ENCODE measurements at regions not wholly inside any gene's neighbourhood (a gene's known extent, or its start where the extent isn't known, plus 50 kb on each side); places are given as distances from the start of the nearest gene placed in this dataset.

- H3K36me3 Mint-ChIP-seq (ENCODE audit: insufficient read depth, unreplicated experiment): peaks cover 5% of the 10 kb centered on the region
- BruUV-seq (replicated peaks): no TSS peak
- POLR2A ChIA-PET: no interaction called here
- intact Hi-C loops (cut with micrococcal nuclease): loop anchor here (10.0 kb wide), 1 partner anchor 1005 kb away; no protein-coding TSS in a partner anchor
- H3K4me3 Mint-ChIP-seq (ENCODE audit: unreplicated experiment): no peak overlapping the region
- no peaks in the 10 kb centered on the region for H3K9me3 Mint-ChIP-seq (ENCODE audit: unreplicated experiment)
- no peak for DNase-seq (ENCODE audit: unreplicated experiment)
- H3K27ac Mint-ChIP-seq (ENCODE audit: low read depth, unreplicated experiment): no peak overlapping the region
- H3K4me1 Mint-ChIP-seq (ENCODE audit: insufficient read depth, unreplicated experiment): no peaks in the 10 kb centered on the region
- no peak for TF ChIP-seq CTCF (IDR thresholded peaks at IDR 0.05; ENCODE audit: unreplicated experiment)
- no peaks in the 10 kb centered on the region for H3K27me3 Mint-ChIP-seq (ENCODE audit: insufficient read depth, unreplicated experiment)
- CTCF ChIA-PET: no interaction called here
Measured at GRCh38 chr12:30519535-30519934, 176.1 kb downstream of the IPO8 start.

GRCh38 chr12:30517320-30517719 lies 178.3 kb downstream of the IPO8 start:
- H3K27ac Mint-ChIP-seq (ENCODE audit: low read depth, unreplicated experiment): no peak overlapping the region
- no TSS peak for BruUV-seq (replicated peaks)
- H3K9me3 Mint-ChIP-seq (ENCODE audit: unreplicated experiment): no peaks in the 10 kb centered on the region
- no peaks in the 10 kb centered on the region for H3K4me1 Mint-ChIP-seq (ENCODE audit: insufficient read depth, unreplicated experiment)
- no peak for TF ChIP-seq CTCF (IDR thresholded peaks at IDR 0.05; ENCODE audit: unreplicated experiment)
- ChIA-PET CTCF (no interaction called here), POLR2A (no interaction called here)
- intact Hi-C loops (cut with micrococcal nuclease): loop anchor here (10.0 kb wide), 1 partner anchor 1003 kb away; no protein-coding TSS in a partner anchor
- no peak for DNase-seq (ENCODE audit: unreplicated experiment)
- H3K27me3 Mint-ChIP-seq (ENCODE audit: insufficient read depth, unreplicated experiment): no peaks in the 10 kb centered on the region
- no peak overlapping the region for H3K4me3 Mint-ChIP-seq (ENCODE audit: unreplicated experiment)
- peaks cover 5% of the 10 kb centered on the region for H3K36me3 Mint-ChIP-seq (ENCODE audit: insufficient read depth, unreplicated experiment)

- Mint-ChIP-seq H3K27ac (ENCODE audit: low read depth, unreplicated experiment) (no peak overlapping the region), H3K4me3 (ENCODE audit: unreplicated experiment) (no peak overlapping the region), H3K9me3 (ENCODE audit: unreplicated experiment) (no peaks in the 10 kb centered on the region), H3K4me1 (ENCODE audit: insufficient read depth, unreplicated experiment) (no peaks in the 10 kb centered on the region), H3K27me3 (ENCODE audit: insufficient read depth, unreplicated experiment) (no peaks in the 10 kb centered on the region), H3K36me3 (ENCODE audit: insufficient read depth, unreplicated experiment) (peaks cover 5% of the 10 kb centered on the region)
- BruUV-seq (replicated peaks): no TSS peak
- intact Hi-C loops (cut with micrococcal nuclease): loop anchor here (1.0 to 10.0 kb wide), 2 partner anchors 292 to 1001 kb away; no protein-coding TSS in a partner anchor
- ChIA-PET CTCF (interaction anchor here (0.6 to 0.7 kb wide), 3 partner anchors 239 to 995 kb away, joined by 3 read pairs; no protein-coding TSS in a partner anchor), POLR2A (no interaction called here)
- peak; percentile 3 for DNase-seq (ENCODE audit: unreplicated experiment)
- TF ChIP-seq CTCF (IDR thresholded peaks at IDR 0.05; ENCODE audit: unreplicated experiment): peak; percentile 32
Measured at GRCh38 chr12:30515351-30515750, 180.3 kb downstream of the IPO8 start.

- no peaks in the 10 kb centered on the region for H3K9me3 Mint-ChIP-seq (ENCODE audit: unreplicated experiment)
- POLR2A ChIA-PET: no interaction called here
- H3K27ac Mint-ChIP-seq (ENCODE audit: low read depth, unreplicated experiment): no peak overlapping the region
- CTCF ChIA-PET: interaction anchor here (0.6 to 0.7 kb wide), 2 partner anchors 294 to 951 kb away, joined by 3 read pairs; no protein-coding TSS in a partner anchor
- H3K27me3 Mint-ChIP-seq (ENCODE audit: insufficient read depth, unreplicated experiment): no peaks in the 10 kb centered on the region
- no peaks in the 10 kb centered on the region for H3K4me1 Mint-ChIP-seq (ENCODE audit: insufficient read depth, unreplicated experiment)
- H3K4me3 Mint-ChIP-seq (ENCODE audit: unreplicated experiment): no peak overlapping the region
- no peak for TF ChIP-seq CTCF (IDR thresholded peaks at IDR 0.05; ENCODE audit: unreplicated experiment)
- peaks cover 5% of the 10 kb centered on the region for H3K36me3 Mint-ChIP-seq (ENCODE audit: insufficient read depth, unreplicated experiment)
- no TSS peak for BruUV-seq (replicated peaks)
- no peak for DNase-seq (ENCODE audit: unreplicated experiment)
- intact Hi-C loops (cut with micrococcal nuclease): loop anchor here (1.0 to 10.0 kb wide), 2 partner anchors 293 to 1000 kb away; no protein-coding TSS in a partner anchor
Measured at GRCh38 chr12:30514666-30515065, 181.0 kb downstream of the IPO8 start.

Measured in MCF 10A (cell line).